Uterus (tissue), 2 donors: ENCODE measurements at regions not wholly inside any gene's neighbourhood (a gene's known extent, or its start where the extent isn't known, plus 50 kb on each side); places are given as distances from the start of the nearest gene placed in this dataset.

Source experiments
- POLR2A ChIP-seq, 2 donors: fragments of 450-650 bp; IDR thresholded peaks; one replicate each; pipeline ENCODE4 v1.6.1; 2016; ENCODE audit warnings: antibody characterized with exemption in 2 of 2, mild to moderate bottlenecking in 1 of 2, moderate library complexity in 1 of 2
- TF ChIP-seq, protein P1 (sequence below), 4 experiments: fragments of 200-600 bp in 2 of 4; fragments of 450-650 bp in 2 of 4; sonication (generic) in 2 of 4; IDR thresholded peaks; one replicate each; pipeline ENCODE4 v1.5.1; 2016 to 2019; ENCODE audit warnings: antibody characterized with exemption in 4 of 4, mild to moderate bottlenecking in 2 of 4, moderate library complexity in 1 of 4

- TF ChIP-seq, protein P1, sequence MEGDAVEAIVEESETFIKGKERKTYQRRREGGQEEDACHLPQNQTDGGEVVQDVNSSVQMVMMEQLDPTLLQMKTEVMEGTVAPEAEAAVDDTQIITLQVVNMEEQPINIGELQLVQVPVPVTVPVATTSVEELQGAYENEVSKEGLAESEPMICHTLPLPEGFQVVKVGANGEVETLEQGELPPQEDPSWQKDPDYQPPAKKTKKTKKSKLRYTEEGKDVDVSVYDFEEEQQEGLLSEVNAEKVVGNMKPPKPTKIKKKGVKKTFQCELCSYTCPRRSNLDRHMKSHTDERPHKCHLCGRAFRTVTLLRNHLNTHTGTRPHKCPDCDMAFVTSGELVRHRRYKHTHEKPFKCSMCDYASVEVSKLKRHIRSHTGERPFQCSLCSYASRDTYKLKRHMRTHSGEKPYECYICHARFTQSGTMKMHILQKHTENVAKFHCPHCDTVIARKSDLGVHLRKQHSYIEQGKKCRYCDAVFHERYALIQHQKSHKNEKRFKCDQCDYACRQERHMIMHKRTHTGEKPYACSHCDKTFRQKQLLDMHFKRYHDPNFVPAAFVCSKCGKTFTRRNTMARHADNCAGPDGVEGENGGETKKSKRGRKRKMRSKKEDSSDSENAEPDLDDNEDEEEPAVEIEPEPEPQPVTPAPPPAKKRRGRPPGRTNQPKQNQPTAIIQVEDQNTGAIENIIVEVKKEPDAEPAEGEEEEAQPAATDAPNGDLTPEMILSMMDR (IDR thresholded peaks at IDR 0.05), result no peak
- no peak for TF ChIP-seq POLR2A (IDR thresholded peaks at IDR 0.05)
Measured at GRCh38 chr7:156167987-156168386, 355.7 kb upstream of the SHH start.
